ENCODE measurements at regions not wholly inside any gene's neighbourhood (a gene's known extent, or its start where the extent isn't known, plus 50 kb on each side); places are given as distances from the start of the nearest gene placed in this dataset.

GRCh38 chr1:200473698-200474371 is 64.0 kb upstream of the ZNF281 start:
- FAIRE-seq (no peak), DNase-seq (ENCODE audit: extremely low read depth in 1 of 4, low spot score in 3 of 4) (no peak), ATAC-seq (no peak)
- 1% methylated on average over 12 of the region's 12 CpGs for WGBS (ENCODE audit: insufficient coverage, low coverage, missing lambda C conversion rate)
- peaks cover 16 to 31% of the 10 kb centered on the region in 2 experiments for H3K27me3 ChIP-seq (ENCODE audit: control insufficient read depth in 2 of 2, insufficient read depth in 2 of 2, low read length in 2 of 2)
- no peaks in the 10 kb centered on the region for H3K36me3 ChIP-seq (ENCODE audit: control insufficient read depth, insufficient read depth, low read length)
- no TSS peak for BruUV-seq (replicated peaks)
- H3K4me3 ChIP-seq, result no peak overlapping the region
- ChIA-PET POLR2A (interaction anchor here (0.6 to 1.3 kb wide), 3 partner anchors 17 to 724 kb away, joined by 3 to 4 read pairs (median 3); no protein-coding TSS in a partner anchor), CTCF (ENCODE audit: low intra/inter-chr PET ratio) (no interaction called here)
- H3K4me2 ChIP-seq (ENCODE audit: insufficient read depth, low read length), result no peak overlapping the region
- no peaks in the 10 kb centered on the region for H4K20me1 ChIP-seq (replicated peaks; ENCODE audit: control insufficient read depth, insufficient read depth, low read length)
- H2AFZ ChIP-seq (ENCODE audit: low read depth, low read length), result no peak overlapping the region
- no peak overlapping the region for H3K9ac ChIP-seq (ENCODE audit: insufficient read depth in 1 of 2, low read depth in 2 of 2, low read length in 2 of 2)
- no peak overlapping the region for H3K27ac ChIP-seq (ENCODE audit: extremely low read depth, low read depth, low read length)
- H3K9me1 ChIP-seq (ENCODE audit: control insufficient read depth, insufficient read depth, low read length), result no peaks in the 10 kb centered on the region
- in situ Hi-C loops (cut with MboI) (no loop called here), intact Hi-C loops (cut with micrococcal nuclease) (no loop called here)
- H3K9me3 ChIP-seq (replicated peaks; ENCODE audit: control insufficient read depth, insufficient read depth, low read depth, low read length), result no peaks in the 10 kb centered on the region
- H3K4me1 ChIP-seq (replicated peaks in 1 of 2; ENCODE audit: control insufficient read depth in 2 of 2, insufficient read depth in 2 of 2, low read length in 2 of 2), result no peaks in the 10 kb centered on the region
- H3K79me2 ChIP-seq (ENCODE audit: control insufficient read depth, insufficient read depth, low read length), result no peaks in the 10 kb centered on the region
- TF ChIP-seq TFAM (CRISPR knock-in tag; conservative IDR thresholded peaks at IDR 0.05) (no peak), GTF2A2 (tag; IDR thresholded peaks at IDR 0.05) (no peak), HNRNPL (IDR thresholded peaks at IDR 0.05; ENCODE audit: low read depth, low read length) (no peak), THRB (CRISPR knock-in tag; conservative IDR thresholded peaks at IDR 0.05) (no peak), ZNF197 (CRISPR knock-in tag; IDR thresholded peaks at IDR 0.05; ENCODE audit: low read depth) (no peak), MAZ (CRISPR knock-in tag; conservative IDR thresholded peaks at IDR 0.05 in 1 of 2, IDR thresholded peaks at IDR 0.05 in 1 of 2) (no peak), TAF1 (IDR thresholded peaks at IDR 0.05; ENCODE audit: control insufficient read depth, extremely low read depth, insufficient read depth, low read length, severe bottlenecking) (no peak), MAFK (IDR thresholded peaks at IDR 0.05; ENCODE audit: low read length) (no peak), ZNF586 (CRISPR knock-in tag; conservative IDR thresholded peaks at IDR 0.05) (no peak), AFF1 (IDR thresholded peaks at IDR 0.05; ENCODE audit: low read depth in 1 of 2, partially characterized antibody in 2 of 2) (no peak), RFX1 (IDR thresholded peaks at IDR 0.05) (no peak), ZNF174 (CRISPR knock-in tag; IDR thresholded peaks at IDR 0.05) (no peak), E2F1 (CRISPR knock-in tag; IDR thresholded peaks at IDR 0.05) (no peak), CHD4 (IDR thresholded peaks at IDR 0.05; ENCODE audit: insufficient read depth, insufficient replicate concordance, low read depth, low read length, poor library complexity, severe bottlenecking) (no peak), WHSC1 (IDR thresholded peaks at IDR 0.05; ENCODE audit: low read length) (no peak), ZBTB7A (IDR thresholded peaks at IDR 0.05; ENCODE audit: borderline replicate concordance, control insufficient read depth, low read depth, low read length) (no peak)

Measured in K562 (cell line).